Esophagus muscularis mucosa (tissue), 4 donors: ENCODE measurements at regions not wholly inside any gene's neighbourhood (a gene's known extent, or its start where the extent isn't known, plus 50 kb on each side); places are given as distances from the start of the nearest gene placed in this dataset.

ENCODE experiments used
- CTCF ChIP-seq, 3 experiments: fragments of 200-600 bp in 2 of 3; fragments of 450-650 bp in 1 of 3; sonication (generic) in 2 of 3; IDR thresholded peaks; one replicate each; pipeline ENCODE4 v1.5.1; 2017 to 2019; ENCODE audit warnings: antibody characterized with exemption in 3 of 3, mild to moderate bottlenecking in 2 of 3, moderate library complexity in 1 of 3
- EP300 ChIP-seq: sonication (generic); formaldehyde crosslinking; IDR thresholded peaks from one replicate; pipeline ENCODE4 v1.6.1; 2017; ENCODE audit warnings: antibody characterized with exemption
- POLR2A ChIP-seq: fragments of 450-650 bp; IDR thresholded peaks from one replicate; pipeline ENCODE4 v1.6.1; 2017; ENCODE audit warnings: antibody characterized with exemption, moderate library complexity, mild to moderate bottlenecking, low read depth
- POLR2AphosphoS5 ChIP-seq, 2 donors: sonication (generic); formaldehyde crosslinking; IDR thresholded peaks; one replicate each; pipeline ENCODE4 v1.6.1; 2017; ENCODE audit warnings: antibody characterized with exemption in 2 of 2

GRCh38 chr3:160126051-160126450 is 99.2 kb upstream of the C3orf80 start:
- TF ChIP-seq CTCF (IDR thresholded peaks at IDR 0.05), result no peak
- no peak for TF ChIP-seq POLR2A
- no peak for TF ChIP-seq EP300
- TF ChIP-seq POLR2AphosphoS5 (IDR thresholded peaks at IDR 0.05), result no peak
